Breast epithelium (tissue), 4 donors: ENCODE measurements at regions not wholly inside any gene's neighbourhood (a gene's known extent, or its start where the extent isn't known, plus 50 kb on each side); places are given as distances from the start of the nearest gene placed in this dataset.

Source experiments
- DNase-seq, 2 donors: peaks; one replicate each; pipeline ENCODE4 v3.0.0-alpha.2; 2019; ENCODE audit warnings: low spot score in 2 of 2
- H3K27ac ChIP-seq, 2 donors: fragments of 200-600 bp; sonication (generic) in 1 of 2; one replicate each; pipeline ENCODE4 v1.5.1; 2016 to 2019; ENCODE audit warnings: mild to moderate bottlenecking in 1 of 2
- H3K27me3 ChIP-seq, 2 donors: fragments of 200-600 bp; sonication (generic) in 1 of 2; one replicate each; pipeline versions ENCODE4 v1.5.1 to v1.6.0; 2017 to 2019; ENCODE audit warnings: control low read depth in 1 of 2, mild to moderate bottlenecking in 1 of 2
- H3K36me3 ChIP-seq: fragments of 200-600 bp; one replicate; pipeline ENCODE4 v1.5.1; 2019
- H3K4me1 ChIP-seq, 2 donors: fragments of 200-600 bp; sonication (generic); one replicate each; pipeline ENCODE4 v1.5.1; 2016 to 2019; ENCODE audit warnings: control low read depth in 1 of 2
- H3K4me3 ChIP-seq, 3 donors: fragments of 200-600 bp; sonication (generic); 1 replicate in 2 of 3; 2 replicates in 1 of 3; pipeline ENCODE4 v1.5.1; 2016 to 2019; ENCODE audit warnings: mild to moderate bottlenecking in 3 of 3, moderate library complexity in 2 of 3
- H3K9me3 ChIP-seq, 2 donors: fragments of 200-600 bp; sonication (generic) in 1 of 2; one replicate each; pipeline ENCODE4 v1.5.1; 2016 to 2019; ENCODE audit warnings: control low read depth in 1 of 2
- CTCF ChIP-seq, 3 donors: fragments of 450-650 bp; IDR thresholded peaks; one replicate each; pipeline ENCODE4 v1.5.1; 2016 to 2017; ENCODE audit warnings: antibody characterized with exemption in 3 of 3, mild to moderate bottlenecking in 3 of 3, moderate library complexity in 3 of 3
- POLR2A ChIP-seq: fragments of 450-650 bp; IDR thresholded peaks from one replicate; pipeline ENCODE4 v1.6.1; 2016; ENCODE audit warnings: antibody characterized with exemption, mild to moderate bottlenecking, moderate library complexity
- POLR2AphosphoS5 ChIP-seq, 3 donors: sonication (generic); formaldehyde crosslinking; IDR thresholded peaks; one replicate each; pipeline ENCODE4 v1.6.1; 2017; ENCODE audit warnings: antibody characterized with exemption in 3 of 3
- intact Hi-C: fragments of 100-400 bp; cut with DNase I; formaldehyde crosslinking; loops from one replicate; pipeline ENCODE4 v1.15.1; 2023; ENCODE audit warnings: low total_unique reads

GRCh38 chr1:105419030-105419429, 1637.4 kb upstream of the PRMT6 start:
- intact Hi-C loops: no loop called here
- Histone ChIP-seq H3K27ac (no peak overlapping the region), H3K4me3 (no peak overlapping the region), H3K27me3 (no peaks in the 10 kb centered on the region), H3K9me3 (peaks cover 0 to 6% of the 10 kb centered on the region in 2 donors), H3K4me1 (no peaks in the 10 kb centered on the region), H3K36me3 (no peaks in the 10 kb centered on the region)
- TF ChIP-seq POLR2AphosphoS5 (IDR thresholded peaks at IDR 0.05) (no peak), POLR2A (no peak), CTCF (IDR thresholded peaks at IDR 0.05) (no peak)
- DNase-seq: no peak

- TF ChIP-seq POLR2AphosphoS5 (IDR thresholded peaks at IDR 0.05) (no peak), CTCF (IDR thresholded peaks at IDR 0.05) (no peak)
- H3K36me3 ChIP-seq: no peaks in the 10 kb centered on the region
- intact Hi-C loops: no loop called here
Measured at GRCh38 chr1:105427543-105427942, 1628.9 kb upstream of the PRMT6 start.

GRCh38 chr1:105436589-105437259, 1619.8 kb upstream of the PRMT6 start:
- H3K36me3 ChIP-seq: no peaks in the 10 kb centered on the region
- DNase-seq: no peak
- H3K4me3 ChIP-seq: no peak overlapping the region
- H3K4me1 ChIP-seq: no peaks in the 10 kb centered on the region
- H3K27me3 ChIP-seq: no peaks in the 10 kb centered on the region
- H3K27ac ChIP-seq: no peak overlapping the region
- peaks cover 0 to 9% of the 10 kb centered on the region in 2 donors for H3K9me3 ChIP-seq
- intact Hi-C loops: no loop called here
- TF ChIP-seq CTCF (IDR thresholded peaks at IDR 0.05) (no peak), POLR2A (no peak), POLR2AphosphoS5 (IDR thresholded peaks at IDR 0.05) (no peak)

More at GRCh38 chr1:105427543-105427942, 1628.9 kb upstream of the PRMT6 start:
- Histone ChIP-seq H3K27me3 (no peaks in the 10 kb centered on the region), H3K4me1 (no peaks in the 10 kb centered on the region), H3K4me3 (no peak overlapping the region), H3K27ac (no peak overlapping the region), H3K9me3 (no peaks in the 10 kb centered on the region)
- no peak for DNase-seq

GRCh38 chr1:105437847-105438246, 1618.6 kb upstream of the PRMT6 start:
- TF ChIP-seq POLR2AphosphoS5 (IDR thresholded peaks at IDR 0.05) (no peak), POLR2A (no peak), CTCF (IDR thresholded peaks at IDR 0.05) (no peak)
- Histone ChIP-seq H3K27me3 (no peaks in the 10 kb centered on the region), H3K4me3 (no peak overlapping the region), H3K4me1 (no peaks in the 10 kb centered on the region), H3K36me3 (no peaks in the 10 kb centered on the region), H3K27ac (no peak overlapping the region), H3K9me3 (peaks cover 0 to 9% of the 10 kb centered on the region in 2 donors)
- intact Hi-C loops: no loop called here
- no peak for DNase-seq

GRCh38 chr1:105442901-105443300, 1613.6 kb upstream of the PRMT6 start:
- Histone ChIP-seq H3K4me3 (no peak overlapping the region), H3K27ac (no peak overlapping the region), H3K9me3 (no peaks in the 10 kb centered on the region), H3K36me3 (no peaks in the 10 kb centered on the region), H3K4me1 (no peaks in the 10 kb centered on the region), H3K27me3 (no peaks in the 10 kb centered on the region)
- intact Hi-C loops: no loop called here
- DNase-seq: no peak
- TF ChIP-seq POLR2A (no peak), CTCF (IDR thresholded peaks at IDR 0.05) (no peak), POLR2AphosphoS5 (IDR thresholded peaks at IDR 0.05) (no peak)
